CD4-positive, alpha-beta T cell treated with Interleukin-15 for 1 hour (primary cell): ENCODE measurements at regions not wholly inside any gene's neighbourhood (a gene's known extent, or its start where the extent isn't known, plus 50 kb on each side); places are given as distances from the start of the nearest gene placed in this dataset.
"Not testable (repeated sequence)": the region's sequence is repeated elsewhere in the genome, so short reads cannot be mapped to it uniquely, and the experiment has no call there.

Experiments used
- DNase-seq: peaks from one replicate; pipeline ENCODE4 v3.0.0-alpha.2; 2020

DNA sequence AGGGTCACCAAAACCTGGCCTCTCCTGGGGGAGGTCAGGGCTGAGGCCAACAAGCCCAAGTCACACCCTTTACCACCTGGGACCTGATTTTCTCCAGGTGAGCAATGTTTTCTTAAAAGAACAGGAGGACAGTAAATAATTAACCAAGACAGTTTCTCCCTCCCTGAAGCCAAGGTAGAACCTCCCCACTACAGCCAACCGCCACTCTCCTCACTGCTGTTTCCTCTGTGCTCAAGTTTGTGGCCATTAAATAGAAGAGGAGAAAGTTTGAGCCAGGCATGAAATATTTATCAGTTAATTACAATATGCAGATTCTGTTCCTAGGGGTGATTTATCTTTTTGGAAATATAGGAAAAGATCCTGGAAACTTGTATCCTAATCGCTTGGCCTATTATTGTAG, 150.6 kb upstream of the ANKRD20A1 start:
- not testable (repeated sequence) for DNase-seq

DNA sequence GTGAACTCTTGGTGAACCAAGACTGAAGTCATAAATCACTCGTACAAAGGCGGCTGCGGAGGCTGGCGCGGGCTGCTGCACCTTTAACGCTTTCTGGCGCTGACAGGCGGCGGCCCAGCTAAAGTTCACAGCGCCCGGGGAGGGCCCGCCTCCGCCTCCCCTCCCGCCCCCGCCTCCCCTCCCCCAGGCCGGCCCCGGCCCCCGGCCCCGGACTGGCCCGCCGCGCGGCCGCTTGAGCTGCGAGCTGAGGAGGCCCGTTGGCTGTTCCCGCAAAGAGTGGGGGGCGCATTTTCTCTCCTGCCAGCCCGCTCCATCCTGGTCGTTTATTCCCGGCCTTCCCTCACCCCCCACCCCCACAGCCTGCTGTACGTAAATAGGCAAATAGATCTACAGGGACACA, 147.3 kb upstream of the ANKRD20A1 start:
- DNase-seq, result not testable (repeated sequence)

DNA sequence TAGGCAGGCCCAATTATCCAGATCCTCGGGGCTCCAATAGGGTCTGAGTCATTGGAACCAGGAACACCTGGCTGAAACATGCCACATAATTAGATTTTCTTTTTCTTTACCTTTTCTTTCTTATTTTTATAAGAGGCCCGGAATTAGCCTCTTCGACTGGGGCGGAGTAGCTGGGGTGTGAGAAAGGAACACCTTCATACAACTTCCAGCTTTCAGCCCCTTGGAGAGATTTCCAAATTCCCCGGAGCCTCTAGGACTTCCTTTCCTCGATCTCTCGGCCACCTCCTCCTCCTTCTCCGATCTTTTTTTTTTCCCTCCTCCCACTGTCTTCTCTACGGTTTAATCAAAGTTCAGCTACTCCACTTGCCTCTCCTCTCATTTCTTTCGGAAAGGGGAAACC, 146.8 kb upstream of the ANKRD20A1 start:
- not testable (repeated sequence) for DNase-seq

DNA sequence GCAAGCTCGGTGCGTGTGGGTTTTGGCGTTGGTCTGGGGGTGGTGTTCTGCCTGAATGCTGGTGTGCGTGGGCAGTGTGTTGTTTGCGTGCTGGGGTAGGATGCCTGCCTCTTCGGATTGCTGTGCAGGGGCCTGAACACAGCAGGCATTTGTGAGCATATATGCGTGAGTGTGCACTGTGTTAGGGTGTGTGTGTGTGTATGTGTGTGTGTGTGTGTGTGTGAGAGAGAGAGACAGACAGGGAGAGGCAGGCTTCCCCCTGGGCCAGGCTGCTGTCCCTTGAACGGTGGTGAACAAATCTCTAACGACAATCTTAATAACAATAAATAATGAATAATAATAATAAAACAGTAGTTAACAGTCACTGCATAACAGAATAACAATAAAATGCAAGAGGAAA, 145.8 kb upstream of the ANKRD20A1 start:
- not testable (repeated sequence) for DNase-seq

DNA sequence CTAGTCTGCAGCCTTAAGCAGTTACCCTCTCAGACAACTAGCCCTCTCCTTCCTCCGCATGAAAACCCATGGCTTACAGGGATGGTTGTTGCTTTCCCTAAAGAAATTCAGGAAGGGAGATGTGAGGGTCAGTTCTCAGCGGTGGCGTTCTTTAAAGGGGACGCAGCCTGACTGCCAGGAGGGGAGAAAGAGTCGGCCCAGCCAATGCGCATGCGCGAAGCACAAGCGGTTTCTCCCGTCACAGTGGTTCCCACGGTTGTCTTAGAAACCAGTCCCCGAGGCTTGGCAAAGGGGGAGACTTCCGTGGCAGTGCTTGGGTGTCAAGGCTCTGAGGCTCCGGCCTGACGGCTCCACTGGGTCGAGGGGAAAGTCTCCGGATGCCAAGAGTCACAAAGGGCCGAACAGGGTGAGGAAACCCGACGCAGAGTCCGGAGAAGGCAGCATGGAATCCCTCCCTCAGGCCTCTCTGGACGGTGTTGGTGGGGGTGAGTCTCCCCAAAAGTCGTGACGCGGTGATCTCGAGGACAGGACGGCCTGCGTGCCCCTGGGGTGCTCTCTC, 140.8 kb upstream of the ANKRD20A1 start:
- peak; percentile 67 for DNase-seq

DNA sequence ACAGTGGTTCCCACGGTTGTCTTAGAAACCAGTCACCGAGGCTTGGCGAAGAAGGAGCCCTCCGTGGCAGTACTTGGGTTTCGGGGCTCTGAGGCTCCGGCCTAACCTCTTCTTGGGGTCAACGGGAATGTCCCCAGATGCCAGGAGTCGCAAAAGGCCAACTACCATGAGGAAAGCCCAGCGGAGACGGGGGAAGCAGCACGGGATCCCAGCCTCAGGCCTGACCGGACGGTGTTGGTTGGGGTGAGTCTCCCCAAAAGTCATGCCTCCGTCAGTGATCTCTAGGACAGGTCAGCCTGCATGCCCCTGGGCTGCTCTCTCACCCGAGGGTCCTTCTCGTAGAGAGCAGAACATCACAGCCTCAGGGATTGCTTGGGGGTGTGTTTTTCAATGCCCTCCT, 138.2 kb upstream of the ANKRD20A1 start:
- DNase-seq, result not testable (repeated sequence)

DNA sequence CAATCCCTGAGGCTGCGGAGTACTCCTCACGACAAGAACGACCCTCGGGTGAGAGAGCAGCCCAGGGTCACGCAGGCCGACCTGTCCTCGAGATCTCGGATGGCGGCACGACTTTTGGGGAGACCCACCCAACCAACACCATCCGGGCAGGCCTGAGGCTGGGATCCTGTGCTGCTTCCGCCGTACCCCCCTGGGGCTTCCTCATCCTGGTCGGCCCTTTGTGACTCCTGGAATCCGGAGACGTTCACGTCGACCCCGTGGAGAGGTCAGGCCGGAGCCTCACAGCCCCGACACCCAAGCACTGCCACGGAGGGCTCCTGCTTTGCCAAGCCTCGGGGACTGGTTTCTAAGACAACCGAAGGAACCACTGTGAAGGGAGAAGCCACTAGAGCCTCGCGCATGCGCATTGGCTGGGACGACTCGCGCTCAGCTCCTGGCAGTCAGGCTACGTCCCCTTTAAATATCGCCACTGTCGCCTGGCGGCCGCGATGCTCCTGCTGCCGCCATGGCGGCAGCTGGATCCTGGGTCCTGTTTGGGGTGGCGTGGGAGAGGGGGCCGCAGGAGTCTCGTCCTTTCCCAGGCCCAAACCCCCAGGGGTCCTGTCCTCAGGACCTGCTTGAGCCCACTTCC, 136.2 kb upstream of the ANKRD20A1 start:
- DNase-seq, result not testable (repeated sequence)

DNA sequence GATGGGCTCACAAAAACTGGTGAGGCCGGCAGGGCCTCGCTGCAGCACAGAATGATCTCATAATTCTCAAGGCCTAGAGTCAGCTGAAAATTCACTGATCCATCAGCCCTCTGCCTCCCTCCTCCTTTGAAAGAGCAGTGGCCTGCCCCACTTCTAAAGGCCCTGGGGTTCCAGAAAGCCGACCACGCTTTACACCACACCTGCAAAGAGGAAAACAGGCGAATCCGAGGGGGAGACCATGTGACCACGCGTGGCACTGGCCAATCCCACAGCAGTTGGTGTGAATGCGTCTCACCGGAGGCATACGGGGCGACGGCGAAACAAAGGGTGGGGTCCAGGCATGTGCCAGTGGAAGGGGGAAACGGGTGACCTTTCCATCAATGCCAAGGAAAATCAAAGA, 135.5 kb upstream of the ANKRD20A1 start:
- DNase-seq, result peak; percentile 16

DNA sequence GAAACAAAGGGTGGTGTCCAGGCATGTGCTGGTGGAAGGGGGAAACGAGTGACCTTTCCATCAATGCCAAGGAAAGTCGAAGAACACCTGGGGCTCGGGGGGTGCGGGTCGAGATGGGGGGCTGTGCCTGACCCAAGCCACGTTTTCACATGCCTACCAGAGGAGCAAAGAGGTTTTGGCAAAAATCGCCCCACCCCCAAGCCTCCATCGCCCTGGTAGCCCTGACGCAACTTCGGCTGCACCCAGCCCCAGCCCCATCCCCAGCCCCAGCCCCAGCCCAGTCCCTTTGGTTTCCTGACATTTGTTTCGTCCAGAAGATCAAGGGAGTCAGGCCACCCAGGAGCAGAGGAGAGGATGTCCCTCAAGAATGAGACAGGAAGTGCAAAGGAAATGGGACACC, 133.8 kb upstream of the ANKRD20A1 start:
- peak; percentile 24 for DNase-seq

DNA sequence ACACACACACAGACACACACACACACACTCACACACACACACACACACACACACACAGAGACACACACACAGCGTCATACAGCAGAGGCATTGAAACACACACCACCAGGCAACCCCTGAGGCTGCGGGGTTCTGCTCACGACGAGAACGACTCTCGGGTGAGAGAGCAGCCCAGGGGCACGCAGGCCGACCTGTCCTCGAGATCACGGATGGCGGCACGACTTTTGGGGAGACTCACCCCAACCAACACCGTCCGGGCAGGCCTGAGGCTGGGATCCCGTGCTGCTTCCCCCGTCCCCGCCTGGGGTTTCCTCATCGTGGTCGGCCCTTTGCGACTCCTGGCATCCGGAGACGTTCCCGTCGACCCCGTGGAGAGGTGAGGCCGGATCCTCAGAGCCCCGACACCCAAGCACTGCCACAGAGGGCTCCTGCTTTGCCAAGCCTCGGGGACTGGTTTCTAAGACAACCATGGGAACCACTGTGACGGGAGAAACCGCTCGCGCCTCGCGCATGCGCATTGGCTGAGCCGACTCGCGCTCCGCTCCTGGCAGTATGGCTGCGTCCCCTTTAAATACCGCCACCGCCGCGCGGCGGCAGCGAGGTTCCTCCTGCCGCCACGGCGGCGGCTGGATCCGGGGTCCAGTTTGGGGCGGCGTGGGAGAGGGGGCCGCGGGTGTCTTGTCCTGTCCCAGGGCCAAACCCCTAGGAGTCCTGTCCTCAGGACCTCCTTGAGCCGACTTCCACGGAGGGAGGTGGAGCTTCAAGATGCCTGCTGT, 132.3 kb upstream of the ANKRD20A1 start:
- DNase-seq, result peak; percentile 43

DNA sequence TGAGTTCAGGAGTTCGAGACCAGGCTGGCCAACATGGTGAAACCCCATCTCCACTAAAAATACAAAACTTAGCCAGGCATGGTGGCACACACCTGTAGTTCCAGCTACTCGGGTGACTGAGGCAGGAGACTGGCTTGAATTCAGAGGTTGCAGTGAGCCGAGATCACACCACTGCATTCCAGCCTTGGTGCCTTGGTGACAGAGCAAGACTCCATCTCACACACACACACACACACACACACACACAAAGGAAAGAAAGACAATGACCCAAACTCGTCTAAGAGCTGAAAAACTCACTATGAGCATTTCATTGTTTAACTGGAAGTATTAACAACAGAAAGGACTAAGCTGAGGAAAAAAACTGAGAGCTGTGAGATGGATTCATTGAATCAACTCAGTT, 95.6 kb upstream of the ANKRD20A1 start:
- DNase-seq, result not testable (repeated sequence)

DNA sequence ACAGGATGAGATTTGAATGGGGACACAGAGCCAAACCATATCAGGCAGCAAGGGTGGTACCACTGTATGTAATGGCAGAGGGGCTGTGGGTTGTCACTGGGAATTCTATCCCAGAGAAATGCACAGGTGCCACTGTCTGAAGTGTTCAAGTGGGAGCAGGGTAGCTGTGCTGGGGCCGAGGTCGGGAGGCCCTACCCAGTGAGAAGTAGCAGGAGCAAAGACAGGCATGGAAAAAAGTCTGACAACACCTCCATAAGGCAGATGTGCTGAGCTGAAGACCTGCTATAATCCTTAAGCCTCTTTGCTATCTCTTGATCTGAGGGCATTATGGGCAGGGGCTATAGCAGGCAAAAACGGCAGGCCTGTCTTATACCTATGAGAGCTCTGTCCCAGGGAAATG, 86.9 kb upstream of the ANKRD20A1 start:
- not testable (repeated sequence) for DNase-seq

DNA sequence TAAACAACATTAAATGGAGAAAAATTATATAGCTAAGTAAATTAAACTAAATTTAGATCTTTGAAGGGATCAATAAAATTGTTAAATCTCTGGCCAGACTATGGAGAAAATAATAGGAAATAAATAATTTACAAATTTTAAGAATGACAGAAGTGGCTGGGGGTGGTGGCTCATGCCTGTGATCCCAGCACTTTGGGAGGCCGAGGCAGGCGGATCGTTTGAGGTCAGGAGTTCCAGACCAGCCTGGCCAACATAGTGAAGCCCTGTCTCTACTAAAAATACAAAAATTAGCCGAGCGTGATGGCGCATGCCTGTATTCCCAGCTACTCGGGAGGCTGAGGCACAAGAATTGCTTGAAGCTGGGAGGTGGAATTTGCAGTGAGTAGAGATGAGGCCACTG, 58.6 kb upstream of the ANKRD20A1 start:
- DNase-seq, result peak; percentile 12
